ENCODE measurements at regions not wholly inside any gene's neighbourhood (a gene's known extent, or its start where the extent isn't known, plus 50 kb on each side); places are given as distances from the start of the nearest gene placed in this dataset.
A peak's percentile ranks its signal among the peaks of the same experiment; 100 is the strongest.

DNA sequence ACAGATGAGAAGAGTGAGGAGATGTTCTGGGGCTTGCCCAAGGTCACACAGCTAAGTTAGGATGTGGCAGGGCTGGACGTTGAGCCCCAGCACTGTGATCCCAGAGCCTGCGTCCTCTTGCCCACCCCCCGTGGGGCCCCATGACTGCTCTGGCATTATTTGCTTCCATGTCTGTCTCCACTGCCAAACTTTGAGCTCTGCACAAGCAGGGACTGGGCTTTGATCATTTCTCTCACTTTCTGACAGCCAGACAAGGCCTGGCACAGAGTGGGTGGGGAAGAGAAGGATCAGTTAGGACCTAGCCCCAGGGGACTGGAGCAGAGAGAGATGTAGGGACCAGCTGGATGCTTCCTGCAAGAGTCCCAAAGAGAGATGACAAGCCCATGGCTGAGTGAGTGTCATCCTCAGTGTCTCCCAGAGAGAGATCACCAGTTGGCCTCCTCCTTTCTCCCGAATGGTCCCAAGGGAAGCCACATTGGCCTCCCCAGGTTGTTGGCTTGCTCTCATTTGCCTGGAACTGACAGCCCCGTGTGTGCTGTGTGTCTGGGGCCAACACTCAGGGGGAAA is 126.7 kb upstream of the PWP1 start:
- ATAC-seq (no peak), DNase-seq (no peak)
- Histone ChIP-seq H3K4me1 (no peaks in the 10 kb centered on the region), H3K9me3 (no peaks in the 10 kb centered on the region), H3K36me3 (no peaks in the 10 kb centered on the region), H3K27ac (no peak overlapping the region), H3K27me3 (no peaks in the 10 kb centered on the region), H3K4me3 (no peak overlapping the region)
- TF ChIP-seq, protein P1, sequence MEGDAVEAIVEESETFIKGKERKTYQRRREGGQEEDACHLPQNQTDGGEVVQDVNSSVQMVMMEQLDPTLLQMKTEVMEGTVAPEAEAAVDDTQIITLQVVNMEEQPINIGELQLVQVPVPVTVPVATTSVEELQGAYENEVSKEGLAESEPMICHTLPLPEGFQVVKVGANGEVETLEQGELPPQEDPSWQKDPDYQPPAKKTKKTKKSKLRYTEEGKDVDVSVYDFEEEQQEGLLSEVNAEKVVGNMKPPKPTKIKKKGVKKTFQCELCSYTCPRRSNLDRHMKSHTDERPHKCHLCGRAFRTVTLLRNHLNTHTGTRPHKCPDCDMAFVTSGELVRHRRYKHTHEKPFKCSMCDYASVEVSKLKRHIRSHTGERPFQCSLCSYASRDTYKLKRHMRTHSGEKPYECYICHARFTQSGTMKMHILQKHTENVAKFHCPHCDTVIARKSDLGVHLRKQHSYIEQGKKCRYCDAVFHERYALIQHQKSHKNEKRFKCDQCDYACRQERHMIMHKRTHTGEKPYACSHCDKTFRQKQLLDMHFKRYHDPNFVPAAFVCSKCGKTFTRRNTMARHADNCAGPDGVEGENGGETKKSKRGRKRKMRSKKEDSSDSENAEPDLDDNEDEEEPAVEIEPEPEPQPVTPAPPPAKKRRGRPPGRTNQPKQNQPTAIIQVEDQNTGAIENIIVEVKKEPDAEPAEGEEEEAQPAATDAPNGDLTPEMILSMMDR (IDR thresholded peaks at IDR 0.05), result no peak
- intact Hi-C loops (cut with DNase I), result no loop called here

DNA sequence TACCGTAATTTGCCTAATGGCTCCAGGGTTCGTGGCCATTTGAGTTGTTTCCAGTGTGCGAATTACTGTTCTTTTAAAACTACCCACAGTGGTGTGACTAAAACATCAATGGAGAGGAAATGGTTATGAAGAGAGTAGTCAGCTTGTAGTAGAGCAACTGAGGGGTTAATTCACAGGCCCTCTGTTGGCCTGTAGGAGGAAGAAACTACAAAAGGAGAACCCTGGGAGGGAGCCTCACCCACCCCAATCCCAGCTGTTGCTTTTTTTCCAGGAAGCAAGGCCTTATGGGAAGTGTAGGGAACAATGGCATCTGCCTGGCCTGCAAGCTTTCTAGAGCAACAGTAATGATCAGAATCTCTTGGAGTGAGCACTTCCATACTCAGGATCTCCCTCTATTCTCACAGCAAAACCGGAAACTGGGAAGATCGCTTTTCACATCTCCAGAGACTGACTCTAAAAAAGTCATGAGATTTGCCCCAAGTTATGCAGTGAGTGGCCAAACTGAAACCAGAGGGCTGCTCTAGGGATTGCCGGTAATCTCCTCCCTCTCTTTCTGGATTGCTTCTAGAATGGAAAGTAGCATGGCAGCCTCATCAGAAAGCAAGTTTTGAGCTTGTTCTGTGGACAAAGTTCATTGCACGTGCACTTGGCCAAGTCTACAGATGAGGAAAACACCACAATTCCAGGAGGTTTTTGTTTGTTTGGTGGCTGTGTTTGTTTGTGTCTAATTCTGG is 125.3 kb upstream of the PWP1 start:
- ATAC-seq, result no peak
- Histone ChIP-seq H3K9me3 (no peaks in the 10 kb centered on the region), H3K36me3 (no peaks in the 10 kb centered on the region), H3K4me3 (no peak overlapping the region), H3K27ac (no peak overlapping the region), H3K27me3 (no peaks in the 10 kb centered on the region), H3K4me1 (no peaks in the 10 kb centered on the region)
- TF ChIP-seq, protein P1 (IDR thresholded peaks at IDR 0.05), result no peak
- DNase-seq, result no peak
- intact Hi-C loops (cut with DNase I), result no loop called here

DNA sequence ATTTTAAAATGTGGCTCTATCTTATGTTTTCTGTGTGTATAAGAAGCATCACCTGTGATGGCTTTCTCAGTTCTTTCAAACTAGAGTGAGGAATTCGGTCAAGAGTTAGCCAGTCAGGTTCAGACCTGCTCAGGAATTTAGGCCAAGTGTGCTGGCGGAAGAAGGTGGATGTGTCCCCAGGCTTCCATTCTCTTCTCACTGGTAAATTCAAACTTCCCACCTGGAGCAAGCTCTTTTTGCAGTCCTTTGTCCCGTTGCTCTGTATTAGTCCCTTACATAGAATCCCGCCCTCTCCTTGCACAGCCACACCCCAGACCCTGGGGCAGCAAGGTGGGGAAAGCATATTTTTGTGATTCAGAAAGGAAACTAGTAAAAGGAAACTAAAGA is 124.7 kb upstream of the PWP1 start:
- no peaks in the 10 kb centered on the region for H3K4me1 ChIP-seq
- H3K27me3 ChIP-seq, result no peaks in the 10 kb centered on the region
- ATAC-seq (no peak), DNase-seq (no peak)
- intact Hi-C loops (cut with DNase I), result no loop called here
- TF ChIP-seq, protein P1 (IDR thresholded peaks at IDR 0.05), result no peak
- H3K27ac ChIP-seq, result no peak overlapping the region
- no peak overlapping the region for H3K4me3 ChIP-seq
- no peaks in the 10 kb centered on the region for H3K36me3 ChIP-seq
- no peaks in the 10 kb centered on the region for H3K9me3 ChIP-seq

DNA sequence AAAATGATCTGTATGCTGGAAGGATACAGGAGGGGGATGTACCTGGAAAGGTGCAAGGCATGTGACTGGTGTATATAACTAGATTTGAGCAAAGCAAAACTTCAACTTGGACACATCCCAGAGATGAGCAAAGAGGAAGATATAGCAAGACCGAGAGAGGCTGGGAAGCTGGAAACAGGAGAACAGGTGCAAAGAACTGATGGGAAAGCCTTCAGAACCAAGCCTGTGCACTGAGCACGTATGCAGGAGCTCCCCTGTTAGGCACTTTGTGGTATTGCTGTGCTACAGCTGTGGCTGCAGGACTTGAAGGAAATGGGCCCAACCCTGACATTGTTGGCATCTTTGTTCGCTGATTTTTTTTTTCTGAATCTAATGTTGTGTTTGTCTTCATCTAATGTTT is 120.7 kb upstream of the PWP1 start:
- no peak overlapping the region for H3K4me3 ChIP-seq
- intact Hi-C loops (cut with DNase I), result no loop called here
- DNase-seq (no peak), ATAC-seq (peak; percentile 77)
- H3K9me3 ChIP-seq, result no peaks in the 10 kb centered on the region
- H3K4me1 ChIP-seq, result no peaks in the 10 kb centered on the region
- H3K36me3 ChIP-seq, result no peaks in the 10 kb centered on the region
- no peaks in the 10 kb centered on the region for H3K27me3 ChIP-seq
- TF ChIP-seq, protein P1 (IDR thresholded peaks at IDR 0.05), result peak in 1 of 2 donors; percentile 21
- no peak overlapping the region for H3K27ac ChIP-seq

DNA sequence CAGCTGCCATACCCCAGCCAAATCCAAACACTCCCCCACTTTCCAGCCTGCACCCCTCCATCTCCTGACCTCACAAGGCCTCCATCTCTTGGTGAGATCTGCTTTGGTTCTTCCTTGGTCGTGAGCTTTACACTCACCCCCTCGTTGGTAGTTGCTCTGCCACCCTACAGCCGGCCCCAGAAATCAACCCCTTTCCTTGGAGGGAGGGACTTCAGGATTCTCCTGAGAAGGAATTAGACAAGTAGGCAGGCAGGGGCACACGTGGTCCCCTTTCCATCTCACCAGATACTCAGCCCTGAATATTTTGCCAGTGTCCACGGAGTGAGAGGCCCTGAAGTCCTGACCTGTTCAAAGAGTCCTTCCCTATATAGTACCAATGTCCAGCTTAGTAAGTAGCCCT is 120.0 kb upstream of the PWP1 start:
- no peak for DNase-seq
- Histone ChIP-seq H3K27ac (no peak overlapping the region), H3K9me3 (no peaks in the 10 kb centered on the region), H3K27me3 (no peaks in the 10 kb centered on the region), H3K36me3 (no peaks in the 10 kb centered on the region), H3K4me3 (no peak overlapping the region), H3K4me1 (no peaks in the 10 kb centered on the region)
- TF ChIP-seq, protein P1 (IDR thresholded peaks at IDR 0.05), result no peak
- intact Hi-C loops (cut with DNase I), result no loop called here
- no peak for ATAC-seq

Measured in left lung (tissue), 4 donors.